HEK293 (cell line): ENCODE measurements at regions not wholly inside any gene's neighbourhood (a gene's known extent, or its start where the extent isn't known, plus 50 kb on each side); places are given as distances from the start of the nearest gene placed in this dataset.

ENCODE experiments used
- BCL11A ChIP-seq: fragments of 450-650 bp; formaldehyde crosslinking; IDR thresholded peaks from 2 replicates; pipeline ENCODE4 v1.5.1; 2016; ENCODE audit warnings: low read depth, missing biosample characterization, missing genetic modification characterization
- GLIS1 ChIP-seq: fragments of 450-650 bp; formaldehyde crosslinking; IDR thresholded peaks from 2 replicates; pipeline ENCODE4 v1.5.1; 2016; ENCODE audit warnings: missing biosample characterization, missing genetic modification characterization
- TCF7L2 ChIP-seq: IDR thresholded peaks from 2 replicates; pipeline ENCODE4 v1.6.1; 2011; ENCODE audit warnings: low read depth, mild to moderate bottlenecking, inconsistent platforms, low read length, moderate library complexity, borderline replicate concordance
- ZBTB21 ChIP-seq: fragments of 450-650 bp; formaldehyde crosslinking; IDR thresholded peaks from 2 replicates; pipeline ENCODE4 v1.5.1; 2017; ENCODE audit warnings: missing biosample characterization, missing genetic modification characterization
- ZFHX2 ChIP-seq: fragments of 450-650 bp; formaldehyde crosslinking; conservative IDR thresholded peaks from 2 replicates; pipeline ENCODE4 v1.5.1; 2016; ENCODE audit warnings: missing biosample characterization, missing genetic modification characterization
- ZNF140 ChIP-seq: fragments of 450-650 bp; formaldehyde crosslinking; IDR thresholded peaks from 2 replicates; pipeline ENCODE4 v1.5.1; 2016; ENCODE audit warnings: missing biosample characterization, missing genetic modification characterization
- TF ChIP-seq, protein P1 (sequence below): fragments of 450-650 bp; formaldehyde crosslinking; IDR thresholded peaks from 2 replicates; pipeline ENCODE4 v1.5.1; 2016; ENCODE audit warnings: missing biosample characterization, missing genetic modification characterization
- TF ChIP-seq, protein P2 (sequence below): fragments of 450-650 bp; formaldehyde crosslinking; IDR thresholded peaks from 2 replicates; pipeline ENCODE4 v1.5.1; 2016; ENCODE audit warnings: missing biosample characterization, missing genetic modification characterization
- TF ChIP-seq, protein P3 (sequence below): fragments of 450-650 bp; IDR thresholded peaks from 2 replicates; pipeline ENCODE4 v1.5.1; 2018; ENCODE audit warnings: missing biosample characterization, mild to moderate bottlenecking, missing genetic modification characterization
- TF ChIP-seq, protein P4 (sequence below): fragments of 450-650 bp; formaldehyde crosslinking; IDR thresholded peaks from 2 replicates; pipeline ENCODE4 v1.5.1; 2016; ENCODE audit warnings: missing biosample characterization, missing genetic modification characterization
- TF ChIP-seq, protein P5 (sequence below): IDR thresholded peaks from 2 replicates; pipeline ENCODE4 v1.6.1; 2011; ENCODE audit warnings: mild to moderate bottlenecking, low read depth, low read length, borderline replicate concordance

DNA sequence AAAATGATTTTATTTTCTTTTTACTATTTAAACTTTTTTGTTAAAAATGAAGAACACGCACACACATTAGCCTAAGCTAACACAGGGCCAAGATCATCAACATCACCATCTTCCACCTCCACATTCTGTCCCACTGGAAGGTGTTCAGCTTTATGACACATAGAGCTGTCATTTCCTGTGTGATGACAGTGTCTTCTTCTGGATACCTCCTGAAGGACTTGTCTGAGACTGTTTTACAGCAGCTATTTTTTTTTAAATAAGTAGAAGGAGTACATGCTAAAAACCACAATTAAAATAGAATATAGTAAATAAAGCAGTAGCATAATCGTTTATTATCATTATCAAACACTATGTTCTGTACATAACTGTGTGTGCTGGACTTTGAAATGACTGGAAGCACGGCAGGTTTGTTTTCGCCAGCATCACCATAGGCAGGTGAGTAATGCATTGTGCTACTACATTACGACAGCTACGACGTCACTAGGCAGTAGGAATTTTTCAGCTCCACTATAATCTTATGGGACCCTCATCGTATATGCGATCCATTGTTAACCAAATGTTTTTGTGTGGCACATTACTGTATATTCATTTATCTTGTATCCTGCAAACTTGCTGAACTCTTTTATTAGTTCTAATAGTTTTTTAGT is 72.8 kb downstream of the KLF15 start:
- TF ChIP-seq ZFHX2 (tag by site-specific recombination) (no peak), TCF7L2 (no peak), ZNF140 (tag by site-specific recombination) (no peak), ZBTB21 (tag by site-specific recombination) (peak; percentile 18; the same call in 1 of the 2 replicates), GLIS1 (tag by site-specific recombination) (no peak), BCL11A (tag by site-specific recombination) (no peak)
- TF ChIP-seq, protein P1, sequence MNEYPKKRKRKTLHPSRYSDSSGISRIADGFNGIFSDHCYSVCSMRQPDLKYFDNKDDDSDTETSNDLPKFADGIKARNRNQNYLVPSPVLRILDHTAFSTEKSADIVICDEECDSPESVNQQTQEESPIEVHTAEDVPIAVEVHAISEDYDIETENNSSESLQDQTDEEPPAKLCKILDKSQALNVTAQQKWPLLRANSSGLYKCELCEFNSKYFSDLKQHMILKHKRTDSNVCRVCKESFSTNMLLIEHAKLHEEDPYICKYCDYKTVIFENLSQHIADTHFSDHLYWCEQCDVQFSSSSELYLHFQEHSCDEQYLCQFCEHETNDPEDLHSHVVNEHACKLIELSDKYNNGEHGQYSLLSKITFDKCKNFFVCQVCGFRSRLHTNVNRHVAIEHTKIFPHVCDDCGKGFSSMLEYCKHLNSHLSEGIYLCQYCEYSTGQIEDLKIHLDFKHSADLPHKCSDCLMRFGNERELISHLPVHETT (tag by site-specific recombination), result no peak
- TF ChIP-seq, protein P2, sequence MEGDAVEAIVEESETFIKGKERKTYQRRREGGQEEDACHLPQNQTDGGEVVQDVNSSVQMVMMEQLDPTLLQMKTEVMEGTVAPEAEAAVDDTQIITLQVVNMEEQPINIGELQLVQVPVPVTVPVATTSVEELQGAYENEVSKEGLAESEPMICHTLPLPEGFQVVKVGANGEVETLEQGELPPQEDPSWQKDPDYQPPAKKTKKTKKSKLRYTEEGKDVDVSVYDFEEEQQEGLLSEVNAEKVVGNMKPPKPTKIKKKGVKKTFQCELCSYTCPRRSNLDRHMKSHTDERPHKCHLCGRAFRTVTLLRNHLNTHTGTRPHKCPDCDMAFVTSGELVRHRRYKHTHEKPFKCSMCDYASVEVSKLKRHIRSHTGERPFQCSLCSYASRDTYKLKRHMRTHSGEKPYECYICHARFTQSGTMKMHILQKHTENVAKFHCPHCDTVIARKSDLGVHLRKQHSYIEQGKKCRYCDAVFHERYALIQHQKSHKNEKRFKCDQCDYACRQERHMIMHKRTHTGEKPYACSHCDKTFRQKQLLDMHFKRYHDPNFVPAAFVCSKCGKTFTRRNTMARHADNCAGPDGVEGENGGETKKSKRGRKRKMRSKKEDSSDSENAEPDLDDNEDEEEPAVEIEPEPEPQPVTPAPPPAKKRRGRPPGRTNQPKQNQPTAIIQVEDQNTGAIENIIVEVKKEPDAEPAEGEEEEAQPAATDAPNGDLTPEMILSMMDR, result no peak
- TF ChIP-seq, protein P3, sequence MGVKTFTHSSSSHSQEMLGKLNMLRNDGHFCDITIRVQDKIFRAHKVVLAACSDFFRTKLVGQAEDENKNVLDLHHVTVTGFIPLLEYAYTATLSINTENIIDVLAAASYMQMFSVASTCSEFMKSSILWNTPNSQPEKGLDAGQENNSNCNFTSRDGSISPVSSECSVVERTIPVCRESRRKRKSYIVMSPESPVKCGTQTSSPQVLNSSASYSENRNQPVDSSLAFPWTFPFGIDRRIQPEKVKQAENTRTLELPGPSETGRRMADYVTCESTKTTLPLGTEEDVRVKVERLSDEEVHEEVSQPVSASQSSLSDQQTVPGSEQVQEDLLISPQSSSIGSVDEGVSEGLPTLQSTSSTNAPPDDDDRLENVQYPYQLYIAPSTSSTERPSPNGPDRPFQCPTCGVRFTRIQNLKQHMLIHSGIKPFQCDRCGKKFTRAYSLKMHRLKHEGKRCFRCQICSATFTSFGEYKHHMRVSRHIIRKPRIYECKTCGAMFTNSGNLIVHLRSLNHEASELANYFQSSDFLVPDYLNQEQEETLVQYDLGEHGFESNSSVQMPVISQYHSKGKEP (tag by site-specific recombination), result no peak
- TF ChIP-seq, protein P4, sequence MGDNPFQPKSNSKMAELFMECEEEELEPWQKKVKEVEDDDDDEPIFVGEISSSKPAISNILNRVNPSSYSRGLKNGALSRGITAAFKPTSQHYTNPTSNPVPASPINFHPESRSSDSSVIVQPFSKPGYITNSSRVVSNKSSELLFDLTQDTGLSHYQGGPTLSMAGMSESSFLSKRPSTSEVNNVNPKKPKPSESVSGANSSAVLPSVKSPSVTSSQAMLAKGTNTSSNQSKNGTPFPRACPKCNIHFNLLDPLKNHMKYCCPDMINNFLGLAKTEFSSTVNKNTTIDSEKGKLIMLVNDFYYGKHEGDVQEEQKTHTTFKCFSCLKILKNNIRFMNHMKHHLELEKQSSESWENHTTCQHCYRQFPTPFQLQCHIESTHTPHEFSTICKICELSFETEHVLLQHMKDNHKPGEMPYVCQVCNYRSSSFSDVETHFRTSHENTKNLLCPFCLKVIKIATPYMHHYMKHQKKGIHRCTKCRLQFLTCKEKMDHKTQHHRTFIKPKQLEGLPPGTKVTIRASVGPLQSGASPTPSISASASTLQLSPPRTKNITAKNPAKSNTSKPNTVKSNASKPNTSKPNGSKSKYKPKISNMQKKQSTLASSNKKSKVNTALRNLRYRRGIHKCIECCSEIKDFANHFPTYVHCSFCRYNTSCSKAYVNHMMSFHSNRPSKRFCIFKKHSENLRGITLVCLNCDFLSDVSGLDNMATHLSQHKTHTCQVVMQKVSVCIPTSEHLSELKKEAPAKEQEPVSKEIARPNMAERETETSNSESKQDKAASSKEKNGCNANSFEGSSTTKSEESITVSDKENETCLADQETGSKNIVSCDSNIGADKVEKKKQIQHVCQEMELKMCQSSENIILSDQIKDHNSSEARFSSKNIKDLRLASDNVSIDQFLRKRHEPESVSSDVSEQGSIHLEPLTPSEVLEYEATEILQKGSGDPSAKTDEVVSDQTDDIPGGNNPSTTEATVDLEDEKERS, result no peak
- TF ChIP-seq, protein P5, sequence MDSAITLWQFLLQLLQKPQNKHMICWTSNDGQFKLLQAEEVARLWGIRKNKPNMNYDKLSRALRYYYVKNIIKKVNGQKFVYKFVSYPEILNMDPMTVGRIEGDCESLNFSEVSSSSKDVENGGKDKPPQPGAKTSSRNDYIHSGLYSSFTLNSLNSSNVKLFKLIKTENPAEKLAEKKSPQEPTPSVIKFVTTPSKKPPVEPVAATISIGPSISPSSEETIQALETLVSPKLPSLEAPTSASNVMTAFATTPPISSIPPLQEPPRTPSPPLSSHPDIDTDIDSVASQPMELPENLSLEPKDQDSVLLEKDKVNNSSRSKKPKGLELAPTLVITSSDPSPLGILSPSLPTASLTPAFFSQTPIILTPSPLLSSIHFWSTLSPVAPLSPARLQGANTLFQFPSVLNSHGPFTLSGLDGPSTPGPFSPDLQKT, result no peak
